H1 (cell line): ENCODE measurements at regions not wholly inside any gene's neighbourhood (a gene's known extent, or its start where the extent isn't known, plus 50 kb on each side); places are given as distances from the start of the nearest gene placed in this dataset.

Experiments used
- CTBP2 ChIP-seq: IDR thresholded peaks from 2 replicates; pipeline ENCODE4 v1.7.0; 2011; ENCODE audit warnings: borderline replicate concordance, mild to moderate bottlenecking, moderate library complexity, mixed read lengths, low read length; ENCODE audit not compliant: insufficient read depth, insufficient read length
- HDAC6 ChIP-seq: IDR thresholded peaks from one replicate; pipeline ENCODE4 v1.7.1; 2012; ENCODE audit warnings: low read depth, mild to moderate bottlenecking, inconsistent platforms, low read length, moderate library complexity
- JUN ChIP-seq: IDR thresholded peaks from 2 replicates; pipeline ENCODE4 v1.6.1; 2011; ENCODE audit warnings: low read depth, mild to moderate bottlenecking, improper control_type of control experiment, low read length
- POLR2AphosphoS5 ChIP-seq: IDR thresholded peaks from 2 replicates; pipeline ENCODE4 v1.6.1; 2011; ENCODE audit warnings: low read depth, low read length
- RBBP5 ChIP-seq: IDR thresholded peaks from 2 replicates; pipeline ENCODE4 v1.7.1; 2012; ENCODE audit warnings: low read depth, mild to moderate bottlenecking, inconsistent platforms, low read length, moderate library complexity, borderline replicate concordance
- SP1 ChIP-seq: IDR thresholded peaks from 2 replicates; pipeline ENCODE4 v1.6.1; 2011; ENCODE audit warnings: low read depth, low read length
- SP2 ChIP-seq: IDR thresholded peaks from 2 replicates; pipeline ENCODE4 v1.6.1; 2012; ENCODE audit warnings: mild to moderate bottlenecking, low read length, inconsistent platforms
- TAF7 ChIP-seq: optimal IDR thresholded peaks from 2 replicates; pipeline ENCODE3; 2011; ENCODE audit warnings: low read depth, mild to moderate bottlenecking, inconsistent platforms, low read length, moderate library complexity, borderline replicate concordance
- TCF12 ChIP-seq: IDR thresholded peaks from 2 replicates; pipeline ENCODE4 v1.6.1; 2011; ENCODE audit warnings: low read depth, mild to moderate bottlenecking, low read length
- TF ChIP-seq, protein P1 (sequence below): fragments of 300-600 bp; sonication (generic); IDR thresholded peaks from 2 replicates; pipeline ENCODE4 v1.7.1; 2012; ENCODE audit warnings: low read length, moderate library complexity, mild to moderate bottlenecking, inconsistent platforms; ENCODE audit not compliant: insufficient replicate concordance
- TF ChIP-seq, protein P2 (sequence below): IDR thresholded peaks from 2 replicates; pipeline ENCODE4 v1.6.1; 2012; ENCODE audit warnings: low read length, inconsistent platforms

DNA sequence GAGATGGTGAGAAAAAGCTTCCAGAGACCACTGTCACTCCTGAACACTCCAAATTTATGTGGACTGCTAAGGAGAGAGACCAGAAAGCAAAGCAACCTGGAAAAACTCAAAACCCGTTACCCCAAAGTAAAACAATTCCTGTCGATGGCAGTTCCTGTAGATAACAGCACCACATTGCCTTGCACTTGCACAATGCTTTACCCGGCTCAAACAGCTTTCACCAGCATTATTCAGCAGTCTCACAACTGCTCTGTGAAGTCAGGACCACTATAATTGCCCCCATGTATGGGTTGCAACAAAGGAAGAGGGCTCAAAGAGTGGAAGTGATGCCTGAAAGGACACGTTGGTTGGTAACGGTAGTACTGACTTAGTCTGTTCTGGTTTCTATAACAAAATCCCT, 234.8 kb downstream of the BCOR start (continued):
- TF ChIP-seq, protein P1, sequence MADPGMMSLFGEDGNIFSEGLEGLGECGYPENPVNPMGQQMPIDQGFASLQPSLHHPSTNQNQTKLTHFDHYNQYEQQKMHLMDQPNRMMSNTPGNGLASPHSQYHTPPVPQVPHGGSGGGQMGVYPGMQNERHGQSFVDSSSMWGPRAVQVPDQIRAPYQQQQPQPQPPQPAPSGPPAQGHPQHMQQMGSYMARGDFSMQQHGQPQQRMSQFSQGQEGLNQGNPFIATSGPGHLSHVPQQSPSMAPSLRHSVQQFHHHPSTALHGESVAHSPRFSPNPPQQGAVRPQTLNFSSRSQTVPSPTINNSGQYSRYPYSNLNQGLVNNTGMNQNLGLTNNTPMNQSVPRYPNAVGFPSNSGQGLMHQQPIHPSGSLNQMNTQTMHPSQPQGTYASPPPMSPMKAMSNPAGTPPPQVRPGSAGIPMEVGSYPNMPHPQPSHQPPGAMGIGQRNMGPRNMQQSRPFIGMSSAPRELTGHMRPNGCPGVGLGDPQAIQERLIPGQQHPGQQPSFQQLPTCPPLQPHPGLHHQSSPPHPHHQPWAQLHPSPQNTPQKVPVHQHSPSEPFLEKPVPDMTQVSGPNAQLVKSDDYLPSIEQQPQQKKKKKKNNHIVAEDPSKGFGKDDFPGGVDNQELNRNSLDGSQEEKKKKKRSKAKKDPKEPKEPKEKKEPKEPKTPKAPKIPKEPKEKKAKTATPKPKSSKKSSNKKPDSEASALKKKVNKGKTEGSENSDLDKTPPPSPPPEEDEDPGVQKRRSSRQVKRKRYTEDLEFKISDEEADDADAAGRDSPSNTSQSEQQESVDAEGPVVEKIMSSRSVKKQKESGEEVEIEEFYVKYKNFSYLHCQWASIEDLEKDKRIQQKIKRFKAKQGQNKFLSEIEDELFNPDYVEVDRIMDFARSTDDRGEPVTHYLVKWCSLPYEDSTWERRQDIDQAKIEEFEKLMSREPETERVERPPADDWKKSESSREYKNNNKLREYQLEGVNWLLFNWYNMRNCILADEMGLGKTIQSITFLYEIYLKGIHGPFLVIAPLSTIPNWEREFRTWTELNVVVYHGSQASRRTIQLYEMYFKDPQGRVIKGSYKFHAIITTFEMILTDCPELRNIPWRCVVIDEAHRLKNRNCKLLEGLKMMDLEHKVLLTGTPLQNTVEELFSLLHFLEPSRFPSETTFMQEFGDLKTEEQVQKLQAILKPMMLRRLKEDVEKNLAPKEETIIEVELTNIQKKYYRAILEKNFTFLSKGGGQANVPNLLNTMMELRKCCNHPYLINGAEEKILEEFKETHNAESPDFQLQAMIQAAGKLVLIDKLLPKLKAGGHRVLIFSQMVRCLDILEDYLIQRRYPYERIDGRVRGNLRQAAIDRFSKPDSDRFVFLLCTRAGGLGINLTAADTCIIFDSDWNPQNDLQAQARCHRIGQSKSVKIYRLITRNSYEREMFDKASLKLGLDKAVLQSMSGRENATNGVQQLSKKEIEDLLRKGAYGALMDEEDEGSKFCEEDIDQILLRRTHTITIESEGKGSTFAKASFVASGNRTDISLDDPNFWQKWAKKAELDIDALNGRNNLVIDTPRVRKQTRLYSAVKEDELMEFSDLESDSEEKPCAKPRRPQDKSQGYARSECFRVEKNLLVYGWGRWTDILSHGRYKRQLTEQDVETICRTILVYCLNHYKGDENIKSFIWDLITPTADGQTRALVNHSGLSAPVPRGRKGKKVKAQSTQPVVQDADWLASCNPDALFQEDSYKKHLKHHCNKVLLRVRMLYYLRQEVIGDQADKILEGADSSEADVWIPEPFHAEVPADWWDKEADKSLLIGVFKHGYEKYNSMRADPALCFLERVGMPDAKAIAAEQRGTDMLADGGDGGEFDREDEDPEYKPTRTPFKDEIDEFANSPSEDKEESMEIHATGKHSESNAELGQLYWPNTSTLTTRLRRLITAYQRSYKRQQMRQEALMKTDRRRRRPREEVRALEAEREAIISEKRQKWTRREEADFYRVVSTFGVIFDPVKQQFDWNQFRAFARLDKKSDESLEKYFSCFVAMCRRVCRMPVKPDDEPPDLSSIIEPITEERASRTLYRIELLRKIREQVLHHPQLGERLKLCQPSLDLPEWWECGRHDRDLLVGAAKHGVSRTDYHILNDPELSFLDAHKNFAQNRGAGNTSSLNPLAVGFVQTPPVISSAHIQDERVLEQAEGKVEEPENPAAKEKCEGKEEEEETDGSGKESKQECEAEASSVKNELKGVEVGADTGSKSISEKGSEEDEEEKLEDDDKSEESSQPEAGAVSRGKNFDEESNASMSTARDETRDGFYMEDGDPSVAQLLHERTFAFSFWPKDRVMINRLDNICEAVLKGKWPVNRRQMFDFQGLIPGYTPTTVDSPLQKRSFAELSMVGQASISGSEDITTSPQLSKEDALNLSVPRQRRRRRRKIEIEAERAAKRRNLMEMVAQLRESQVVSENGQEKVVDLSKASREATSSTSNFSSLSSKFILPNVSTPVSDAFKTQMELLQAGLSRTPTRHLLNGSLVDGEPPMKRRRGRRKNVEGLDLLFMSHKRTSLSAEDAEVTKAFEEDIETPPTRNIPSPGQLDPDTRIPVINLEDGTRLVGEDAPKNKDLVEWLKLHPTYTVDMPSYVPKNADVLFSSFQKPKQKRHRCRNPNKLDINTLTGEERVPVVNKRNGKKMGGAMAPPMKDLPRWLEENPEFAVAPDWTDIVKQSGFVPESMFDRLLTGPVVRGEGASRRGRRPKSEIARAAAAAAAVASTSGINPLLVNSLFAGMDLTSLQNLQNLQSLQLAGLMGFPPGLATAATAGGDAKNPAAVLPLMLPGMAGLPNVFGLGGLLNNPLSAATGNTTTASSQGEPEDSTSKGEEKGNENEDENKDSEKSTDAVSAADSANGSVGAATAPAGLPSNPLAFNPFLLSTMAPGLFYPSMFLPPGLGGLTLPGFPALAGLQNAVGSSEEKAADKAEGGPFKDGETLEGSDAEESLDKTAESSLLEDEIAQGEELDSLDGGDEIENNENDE: no peak
- TF ChIP-seq HDAC6 (no peak), JUN (no peak), POLR2AphosphoS5 (no peak), SP2 (no peak), RBBP5 (no peak), TAF7 (no peak), CTBP2 (no peak), SP1 (no peak), TCF12 (no peak)
- TF ChIP-seq, protein P2, sequence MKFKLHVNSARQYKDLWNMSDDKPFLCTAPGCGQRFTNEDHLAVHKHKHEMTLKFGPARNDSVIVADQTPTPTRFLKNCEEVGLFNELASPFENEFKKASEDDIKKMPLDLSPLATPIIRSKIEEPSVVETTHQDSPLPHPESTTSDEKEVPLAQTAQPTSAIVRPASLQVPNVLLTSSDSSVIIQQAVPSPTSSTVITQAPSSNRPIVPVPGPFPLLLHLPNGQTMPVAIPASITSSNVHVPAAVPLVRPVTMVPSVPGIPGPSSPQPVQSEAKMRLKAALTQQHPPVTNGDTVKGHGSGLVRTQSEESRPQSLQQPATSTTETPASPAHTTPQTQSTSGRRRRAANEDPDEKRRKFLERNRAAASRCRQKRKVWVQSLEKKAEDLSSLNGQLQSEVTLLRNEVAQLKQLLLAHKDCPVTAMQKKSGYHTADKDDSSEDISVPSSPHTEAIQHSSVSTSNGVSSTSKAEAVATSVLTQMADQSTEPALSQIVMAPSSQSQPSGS: no peak
